GM23338 (cell line): ENCODE measurements at regions not wholly inside any gene's neighbourhood (a gene's known extent, or its start where the extent isn't known, plus 50 kb on each side); places are given as distances from the start of the nearest gene placed in this dataset.

ENCODE experiments used
- ATAC-seq: fragments of 200-7000 bp; cut with Tn5 transposase; 3 replicates; pipeline ENCODE4 v1.9.1; 2020
- DNase-seq: peaks from one replicate; pipeline ENCODE4 v3.0.0-alpha.2; 2015; ENCODE audit warnings: low spot score
- H2AFZ ChIP-seq: fragments of 200-600 bp; sonication (generic); 2 replicates; pipeline ENCODE4 v1.8.0; 2016; ENCODE audit warnings: antibody characterized with exemption, mild to moderate bottlenecking, moderate library complexity
- H3F3A ChIP-seq: fragments of 200-600 bp; sonication (generic); replicated peaks from 2 replicates; pipeline ENCODE4 v1.8.0; 2017; ENCODE audit warnings: antibody characterized with exemption, mixed run types, low read depth
- H3K27ac ChIP-seq: fragments of 200-600 bp; sonication (generic); 2 replicates; pipeline ENCODE4 v1.6.1; 2016; ENCODE audit warnings: low read depth
- H3K27me3 ChIP-seq: fragments of 200-600 bp; sonication (generic); 2 replicates; pipeline ENCODE4 v1.8.0; 2016; ENCODE audit warnings: mild to moderate bottlenecking, mixed run types, moderate library complexity; ENCODE audit not compliant: insufficient read depth
- H3K36me3 ChIP-seq: fragments of 200-600 bp; sonication (generic); 2 replicates; pipeline ENCODE4 v1.8.0; 2016; ENCODE audit warnings: mild to moderate bottlenecking; ENCODE audit not compliant: insufficient read depth
- H3K4me1 ChIP-seq: fragments of 200-600 bp; sonication (generic); 2 replicates; pipeline ENCODE4 v1.8.0; 2016; ENCODE audit warnings: mild to moderate bottlenecking, moderate library complexity; ENCODE audit not compliant: insufficient read depth
- H3K4me2 ChIP-seq: fragments of 200-600 bp; sonication (generic); 2 replicates; pipeline ENCODE4 v1.7.1; 2017; ENCODE audit warnings: mixed run types
- H3K4me3 ChIP-seq: fragments of 200-600 bp; sonication (generic); 2 replicates; pipeline ENCODE4 v1.6.1; 2016; ENCODE audit warnings: mixed run types
- H3K79me2 ChIP-seq: fragments of 200-600 bp; sonication (generic); replicated peaks from 2 replicates; pipeline ENCODE4 v1.8.0; 2017; ENCODE audit warnings: mild to moderate bottlenecking; ENCODE audit not compliant: insufficient read depth
- H3K9me2 ChIP-seq: fragments of 200-600 bp; sonication (generic); 2 replicates; pipeline ENCODE4 v1.8.0; 2017; ENCODE audit not compliant: insufficient read depth
- H4K20me1 ChIP-seq: fragments of 200-600 bp; sonication (generic); replicated peaks from 2 replicates; pipeline ENCODE4 v1.8.0; 2017; ENCODE audit warnings: mild to moderate bottlenecking; ENCODE audit not compliant: insufficient read depth
- H3K27ac Mint-ChIP-seq: 2 replicates; pipeline ENCODE4 v1.8.0; 2020; ENCODE audit warnings: inconsistent platforms, mild to moderate bottlenecking, moderate library complexity, mixed read lengths
- H3K27me3 Mint-ChIP-seq: 3 replicates; pipeline ENCODE4 v1.8.0; 2022; ENCODE audit warnings: low read depth, mild to moderate bottlenecking, moderate library complexity, mixed read lengths, inconsistent platforms; ENCODE audit not compliant: insufficient read depth, poor library complexity
- H3K36me3 Mint-ChIP-seq: 3 replicates; pipeline ENCODE4 v1.8.0; 2021; ENCODE audit warnings: low read depth, mild to moderate bottlenecking, inconsistent platforms, moderate library complexity, mixed read lengths
- H3K4me1 Mint-ChIP-seq: 3 replicates; pipeline ENCODE4 v1.8.0; 2020; ENCODE audit warnings: mild to moderate bottlenecking, inconsistent platforms, mixed read lengths
- H3K4me3 Mint-ChIP-seq: 3 replicates; pipeline ENCODE4 v1.8.0; 2021; ENCODE audit warnings: moderate library complexity, mild to moderate bottlenecking, inconsistent platforms, mixed read lengths
- H3K9me3 Mint-ChIP-seq: 3 replicates; pipeline ENCODE4 v1.8.0; 2020; ENCODE audit warnings: moderate library complexity, mild to moderate bottlenecking, inconsistent platforms, mixed read lengths
- CREB1 ChIP-seq: fragments of 250-450 bp; sonication (Bioruptor Pico); IDR thresholded peaks from 2 replicates; pipeline ENCODE4 v1.5.0; 2020; ENCODE audit warnings: low read depth, mild to moderate bottlenecking, moderate library complexity
- CTCF ChIP-seq, 2 experiments: fragments of 200-600 bp in 1 of 2; sonication (generic) in 1 of 2; conservative IDR thresholded peaks; 2 replicates each; pipeline versions ENCODE4 v1.5.1 to v1.6.1; 2016 to 2017; ENCODE audit warnings: antibody characterized with exemption in 2 of 2, low read depth in 2 of 2, mild to moderate bottlenecking in 2 of 2, moderate library complexity in 1 of 2
- EZH2 ChIP-seq: fragments of 200-600 bp; sonication (generic); IDR thresholded peaks from one replicate; pipeline ENCODE4 v1.8.0; 2017; ENCODE audit warnings: antibody characterized with exemption, mild to moderate bottlenecking, low read depth; ENCODE audit not compliant: unreplicated experiment
- EZH2phosphoT487 ChIP-seq: fragments of 200-600 bp; sonication (generic); IDR thresholded peaks from one replicate; pipeline ENCODE4 v1.8.1; 2018; ENCODE audit warnings: antibody characterized with exemption; ENCODE audit not compliant: unreplicated experiment
- JUNB ChIP-seq: IDR thresholded peaks from one replicate; pipeline ENCODE4 v1.6.1; 2016; ENCODE audit warnings: antibody characterized with exemption; ENCODE audit not compliant: unreplicated experiment
- REST ChIP-seq: IDR thresholded peaks from one replicate; pipeline ENCODE4 v1.6.1; 2018; ENCODE audit warnings: antibody characterized with exemption; ENCODE audit not compliant: unreplicated experiment
- ZNF331 ChIP-seq: fragments of 250-450 bp; sonication (Bioruptor Pico); IDR thresholded peaks from 2 replicates; pipeline ENCODE4 v1.5.0; 2020; ENCODE audit warnings: low read depth, mild to moderate bottlenecking, moderate library complexity
- TF ChIP-seq, protein P1 (sequence below): fragments of 250-450 bp; sonication (Bioruptor Pico); IDR thresholded peaks from 2 replicates; pipeline ENCODE4 v1.5.0; 2020; ENCODE audit warnings: mild to moderate bottlenecking, moderate library complexity
- TF ChIP-seq, protein P2 (sequence below): IDR thresholded peaks from 2 replicates; pipeline ENCODE4 v1.6.1; 2016; ENCODE audit warnings: antibody characterized with exemption

- no peaks in the 10 kb centered on the region for H3K27me3 ChIP-seq
- no peak overlapping the region for H3K4me2 ChIP-seq
- H3K9me3 Mint-ChIP-seq = no peaks in the 10 kb centered on the region
- no peaks in the 10 kb centered on the region for H4K20me1 ChIP-seq
- H3K36me3 Mint-ChIP-seq = no peaks in the 10 kb centered on the region; the same call in 2 of the 3 replicates
- no peak overlapping the region for H3K4me3 ChIP-seq
- no peaks in the 10 kb centered on the region for H3K4me1 ChIP-seq
- no peak overlapping the region for H3K27ac ChIP-seq
- no peaks in the 10 kb centered on the region for H3F3A ChIP-seq
- peaks cover 3% of the 10 kb centered on the region for H3K27me3 Mint-ChIP-seq
- H3K79me2 ChIP-seq = no peaks in the 10 kb centered on the region
- TF ChIP-seq, protein P1, sequence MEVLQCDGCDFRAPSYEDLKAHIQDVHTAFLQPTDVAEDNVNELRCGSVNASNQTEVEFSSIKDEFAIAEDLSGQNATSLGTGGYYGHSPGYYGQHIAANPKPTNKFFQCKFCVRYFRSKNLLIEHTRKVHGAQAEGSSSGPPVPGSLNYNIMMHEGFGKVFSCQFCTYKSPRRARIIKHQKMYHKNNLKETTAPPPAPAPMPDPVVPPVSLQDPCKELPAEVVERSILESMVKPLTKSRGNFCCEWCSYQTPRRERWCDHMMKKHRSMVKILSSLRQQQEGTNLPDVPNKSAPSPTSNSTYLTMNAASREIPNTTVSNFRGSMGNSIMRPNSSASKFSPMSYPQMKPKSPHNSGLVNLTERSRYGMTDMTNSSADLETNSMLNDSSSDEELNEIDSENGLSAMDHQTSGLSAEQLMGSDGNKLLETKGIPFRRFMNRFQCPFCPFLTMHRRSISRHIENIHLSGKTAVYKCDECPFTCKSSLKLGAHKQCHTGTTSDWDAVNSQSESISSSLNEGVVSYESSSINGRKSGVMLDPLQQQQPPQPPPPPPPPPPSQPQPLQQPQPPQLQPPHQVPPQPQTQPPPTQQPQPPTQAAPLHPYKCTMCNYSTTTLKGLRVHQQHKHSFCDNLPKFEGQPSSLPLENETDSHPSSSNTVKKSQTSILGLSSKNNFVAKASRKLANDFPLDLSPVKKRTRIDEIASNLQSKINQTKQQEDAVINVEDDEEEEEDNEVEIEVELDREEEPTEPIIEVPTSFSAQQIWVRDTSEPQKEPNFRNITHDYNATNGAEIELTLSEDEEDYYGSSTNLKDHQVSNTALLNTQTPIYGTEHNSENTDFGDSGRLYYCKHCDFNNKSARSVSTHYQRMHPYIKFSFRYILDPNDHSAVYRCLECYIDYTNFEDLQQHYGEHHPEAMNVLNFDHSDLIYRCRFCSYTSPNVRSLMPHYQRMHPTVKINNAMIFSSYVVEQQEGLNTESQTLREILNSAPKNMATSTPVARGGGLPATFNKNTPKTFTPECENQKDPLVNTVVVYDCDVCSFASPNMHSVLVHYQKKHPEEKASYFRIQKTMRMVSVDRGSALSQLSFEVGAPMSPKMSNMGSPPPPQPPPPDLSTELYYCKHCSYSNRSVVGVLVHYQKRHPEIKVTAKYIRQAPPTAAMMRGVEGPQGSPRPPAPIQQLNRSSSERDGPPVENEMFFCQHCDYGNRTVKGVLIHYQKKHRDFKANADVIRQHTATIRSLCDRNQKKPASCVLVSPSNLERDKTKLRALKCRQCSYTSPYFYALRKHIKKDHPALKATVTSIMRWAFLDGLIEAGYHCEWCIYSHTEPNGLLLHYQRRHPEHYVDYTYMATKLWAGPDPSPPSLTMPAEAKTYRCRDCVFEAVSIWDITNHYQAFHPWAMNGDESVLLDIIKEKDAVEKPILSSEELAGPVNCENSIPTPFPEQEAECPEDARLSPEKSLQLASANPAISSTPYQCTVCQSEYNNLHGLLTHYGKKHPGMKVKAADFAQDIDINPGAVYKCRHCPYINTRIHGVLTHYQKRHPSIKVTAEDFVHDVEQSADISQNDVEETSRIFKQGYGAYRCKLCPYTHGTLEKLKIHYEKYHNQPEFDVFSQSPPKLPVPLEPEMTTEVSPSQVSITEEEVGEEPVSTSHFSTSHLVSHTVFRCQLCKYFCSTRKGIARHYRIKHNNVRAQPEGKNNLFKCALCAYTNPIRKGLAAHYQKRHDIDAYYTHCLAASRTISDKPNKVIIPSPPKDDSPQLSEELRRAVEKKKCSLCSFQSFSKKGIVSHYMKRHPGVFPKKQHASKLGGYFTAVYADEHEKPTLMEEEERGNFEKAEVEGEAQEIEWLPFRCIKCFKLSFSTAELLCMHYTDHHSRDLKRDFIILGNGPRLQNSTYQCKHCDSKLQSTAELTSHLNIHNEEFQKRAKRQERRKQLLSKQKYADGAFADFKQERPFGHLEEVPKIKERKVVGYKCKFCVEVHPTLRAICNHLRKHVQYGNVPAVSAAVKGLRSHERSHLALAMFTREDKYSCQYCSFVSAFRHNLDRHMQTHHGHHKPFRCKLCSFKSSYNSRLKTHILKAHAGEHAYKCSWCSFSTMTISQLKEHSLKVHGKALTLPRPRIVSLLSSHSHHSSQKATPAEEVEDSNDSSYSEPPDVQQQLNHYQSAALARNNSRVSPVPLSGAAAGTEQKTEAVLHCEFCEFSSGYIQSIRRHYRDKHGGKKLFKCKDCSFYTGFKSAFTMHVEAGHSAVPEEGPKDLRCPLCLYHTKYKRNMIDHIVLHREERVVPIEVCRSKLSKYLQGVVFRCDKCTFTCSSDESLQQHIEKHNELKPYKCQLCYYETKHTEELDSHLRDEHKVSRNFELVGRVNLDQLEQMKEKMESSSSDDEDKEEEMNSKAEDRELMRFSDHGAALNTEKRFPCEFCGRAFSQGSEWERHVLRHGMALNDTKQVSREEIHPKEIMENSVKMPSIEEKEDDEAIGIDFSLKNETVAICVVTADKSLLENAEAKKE (CRISPR knock-in tag) = no peak
- TF ChIP-seq CTCF (conservative IDR thresholded peaks at IDR 0.05; ENCODE audit: low read depth in 2 of 2) (no peak), REST (no peak), EZH2phosphoT487 (no peak), CREB1 (CRISPR knock-in tag) (no peak), JUNB (no peak), ZNF331 (CRISPR knock-in tag) (no peak), EZH2 (no peak)
- TF ChIP-seq, protein P2, sequence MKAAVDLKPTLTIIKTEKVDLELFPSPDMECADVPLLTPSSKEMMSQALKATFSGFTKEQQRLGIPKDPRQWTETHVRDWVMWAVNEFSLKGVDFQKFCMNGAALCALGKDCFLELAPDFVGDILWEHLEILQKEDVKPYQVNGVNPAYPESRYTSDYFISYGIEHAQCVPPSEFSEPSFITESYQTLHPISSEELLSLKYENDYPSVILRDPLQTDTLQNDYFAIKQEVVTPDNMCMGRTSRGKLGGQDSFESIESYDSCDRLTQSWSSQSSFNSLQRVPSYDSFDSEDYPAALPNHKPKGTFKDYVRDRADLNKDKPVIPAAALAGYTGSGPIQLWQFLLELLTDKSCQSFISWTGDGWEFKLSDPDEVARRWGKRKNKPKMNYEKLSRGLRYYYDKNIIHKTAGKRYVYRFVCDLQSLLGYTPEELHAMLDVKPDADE = no peak
- ATAC-seq (no peak), DNase-seq (no peak)
- H3K4me1 Mint-ChIP-seq = peaks cover 7% of the 10 kb centered on the region; the same call in 2 of the 3 replicates
- no peak overlapping the region for H2AFZ ChIP-seq
- no peaks in the 10 kb centered on the region for H3K36me3 ChIP-seq
- no peak overlapping the region for H3K27ac Mint-ChIP-seq
- no peaks in the 10 kb centered on the region for H3K9me2 ChIP-seq
- H3K4me3 Mint-ChIP-seq = no peak overlapping the region
Measured at GRCh38 chrX:6826856-6827255, 291.9 kb upstream of the VCX3A start.
